Esophagus muscularis mucosa (tissue), 4 donors: ENCODE measurements at regions not wholly inside any gene's neighbourhood (a gene's known extent, or its start where the extent isn't known, plus 50 kb on each side); places are given as distances from the start of the nearest gene placed in this dataset.

ENCODE experiments used
- DNase-seq: peaks from one replicate; pipeline ENCODE4 v3.0.0-alpha.2; 2017; ENCODE audit errors: extremely low spot score
- H3K27ac ChIP-seq, 4 donors: fragments of 200-600 bp; sonication (generic); replicated peaks in 1 of 4; 1 replicate in 3 of 4; 2 replicates in 1 of 4; pipeline ENCODE4 v1.5.1; 2016 to 2019; ENCODE audit warnings: mild to moderate bottlenecking in 1 of 4
- H3K27me3 ChIP-seq, 4 donors: fragments of 200-600 bp; sonication (generic); one replicate each; pipeline versions ENCODE4 v1.5.1 to v1.6.0; 2016 to 2019
- H3K36me3 ChIP-seq, 4 donors: fragments of 200-600 bp; sonication (generic); one replicate each; pipeline ENCODE4 v1.5.1; 2016 to 2019
- H3K4me1 ChIP-seq, 4 donors: fragments of 200-600 bp; sonication (generic); one replicate each; pipeline ENCODE4 v1.5.1; 2016 to 2019
- H3K4me3 ChIP-seq, 4 donors: fragments of 200-600 bp; sonication (generic); 1 replicate in 2 of 4; 2 replicates in 2 of 4; pipeline ENCODE4 v1.5.1; 2016 to 2019; ENCODE audit warnings: mild to moderate bottlenecking in 4 of 4, moderate library complexity in 1 of 4
- H3K9me3 ChIP-seq, 4 donors: fragments of 200-600 bp; sonication (generic); 1 replicate in 3 of 4; 2 replicates in 1 of 4; pipeline ENCODE4 v1.5.1; 2016 to 2019
- CTCF ChIP-seq, 3 experiments: fragments of 200-600 bp in 2 of 3; fragments of 450-650 bp in 1 of 3; sonication (generic) in 2 of 3; IDR thresholded peaks; one replicate each; pipeline ENCODE4 v1.5.1; 2017 to 2019; ENCODE audit warnings: antibody characterized with exemption in 3 of 3, mild to moderate bottlenecking in 2 of 3, moderate library complexity in 1 of 3
- EP300 ChIP-seq: sonication (generic); formaldehyde crosslinking; IDR thresholded peaks from one replicate; pipeline ENCODE4 v1.6.1; 2017; ENCODE audit warnings: antibody characterized with exemption
- POLR2A ChIP-seq: fragments of 450-650 bp; IDR thresholded peaks from one replicate; pipeline ENCODE4 v1.6.1; 2017; ENCODE audit warnings: antibody characterized with exemption, moderate library complexity, mild to moderate bottlenecking, low read depth
- POLR2AphosphoS5 ChIP-seq, 2 donors: sonication (generic); formaldehyde crosslinking; IDR thresholded peaks; one replicate each; pipeline ENCODE4 v1.6.1; 2017; ENCODE audit warnings: antibody characterized with exemption in 2 of 2
- WGBS: methylation state at CpG from one replicate; pipeline ENCODE4 v1.1.5; 2018; 5-methylcytosine and 5-hydroxymethylcytosine counted together
- intact Hi-C: fragments of 100-400 bp; cut with DNase I; formaldehyde crosslinking; loops from one replicate; pipeline ENCODE4 v1.15.1; 2023

- no peak overlapping the region for H3K27ac ChIP-seq
- H3K36me3 ChIP-seq: no peaks in the 10 kb centered on the region
- no peaks in the 10 kb centered on the region for H3K27me3 ChIP-seq
- peaks cover 0 to 7% (median 1%) of the 10 kb centered on the region in 4 donors for H3K9me3 ChIP-seq
- DNase-seq: no peak
- no peak for TF ChIP-seq POLR2AphosphoS5 (IDR thresholded peaks at IDR 0.05)
- no peak for TF ChIP-seq EP300
- no peak for TF ChIP-seq CTCF (IDR thresholded peaks at IDR 0.05)
- no peak for TF ChIP-seq POLR2A
- H3K4me1 ChIP-seq: no peaks in the 10 kb centered on the region
- no peak overlapping the region for H3K4me3 ChIP-seq
- intact Hi-C loops: no loop called here
Observed at GRCh38 chr13:68996668-68997025, 1111.0 kb upstream of the ATXN8OS start.

GRCh38 chr13:68995972-68996667 is 1111.5 kb upstream of the ATXN8OS start:
- 63% methylated on average over 3 of the region's 3 CpGs for WGBS
- TF ChIP-seq POLR2A (no peak), CTCF (IDR thresholded peaks at IDR 0.05) (no peak)
- intact Hi-C loops: no loop called here
- peaks cover 0 to 2% (median 0%) of the 10 kb centered on the region in 4 donors for H3K9me3 ChIP-seq
- no peak overlapping the region for H3K4me3 ChIP-seq
- no peaks in the 10 kb centered on the region for H3K36me3 ChIP-seq
- no peak overlapping the region for H3K27ac ChIP-seq
- no peak for DNase-seq
- H3K4me1 ChIP-seq: no peaks in the 10 kb centered on the region
- H3K27me3 ChIP-seq: no peaks in the 10 kb centered on the region

GRCh38 chr13:68993154-68993553 is 1114.5 kb upstream of the ATXN8OS start:
- DNase-seq: no peak
- intact Hi-C loops: no loop called here
- Histone ChIP-seq H3K27ac (no peak overlapping the region), H3K4me3 (no peak overlapping the region), H3K4me1 (no peaks in the 10 kb centered on the region), H3K9me3 (no peaks in the 10 kb centered on the region), H3K36me3 (no peaks in the 10 kb centered on the region), H3K27me3 (no peaks in the 10 kb centered on the region)
- no peak for TF ChIP-seq EP300
- no peak for TF ChIP-seq POLR2AphosphoS5 (IDR thresholded peaks at IDR 0.05)
- no peak for TF ChIP-seq POLR2A
- TF ChIP-seq CTCF (IDR thresholded peaks at IDR 0.05): no peak
- WGBS: 95% methylated on average over 3 of the region's 3 CpGs

- WGBS: 82% methylated on average over 11 of the region's 11 CpGs
- H3K36me3 ChIP-seq: no peaks in the 10 kb centered on the region
- DNase-seq: no peak
Observed at GRCh38 chr13:68988176-68988575, 1119.5 kb upstream of the ATXN8OS start.

More at GRCh38 chr13:68988176-68988575, 1119.5 kb upstream of the ATXN8OS start:
- H3K27me3 ChIP-seq: no peaks in the 10 kb centered on the region
- no peak overlapping the region for H3K27ac ChIP-seq
- no peaks in the 10 kb centered on the region for H3K9me3 ChIP-seq
- no peak for TF ChIP-seq POLR2A
- TF ChIP-seq CTCF (IDR thresholded peaks at IDR 0.05): no peak
- no peak for TF ChIP-seq EP300
- no peak for TF ChIP-seq POLR2AphosphoS5 (IDR thresholded peaks at IDR 0.05)
- H3K4me3 ChIP-seq: no peak overlapping the region
- no peaks in the 10 kb centered on the region for H3K4me1 ChIP-seq
- intact Hi-C loops: no loop called here
